Uterus (tissue), 3 donors: ENCODE measurements at regions not wholly inside any gene's neighbourhood (a gene's known extent, or its start where the extent isn't known, plus 50 kb on each side); places are given as distances from the start of the nearest gene placed in this dataset.

ENCODE experiments used
- DNase-seq, 2 donors: peaks; one replicate each; pipeline ENCODE4 v3.0.0-alpha.2; 2019 to 2020
- H3K27ac ChIP-seq, 2 donors: fragments of 200-600 bp; sonication (generic); 1 replicate in 1 of 2; 2 replicates in 1 of 2; pipeline ENCODE4 v1.5.1; 2016 to 2018
- H3K27me3 ChIP-seq, 2 donors: fragments of 200-600 bp; sonication (generic); one replicate each; pipeline ENCODE4 v1.5.1; 2018 to 2019; ENCODE audit warnings: control low read depth in 1 of 2
- H3K36me3 ChIP-seq, 2 donors: fragments of 200-600 bp; sonication (generic); one replicate each; pipeline ENCODE4 v1.5.1; 2019; ENCODE audit warnings: control low read depth in 1 of 2
- H3K4me1 ChIP-seq, 2 donors: fragments of 200-600 bp; sonication (generic); one replicate each; pipeline ENCODE4 v1.5.1; 2018 to 2019; ENCODE audit warnings: control low read depth in 1 of 2
- H3K4me3 ChIP-seq, 2 donors: fragments of 200-600 bp; sonication (generic); 1 replicate in 1 of 2; 2 replicates in 1 of 2; pipeline ENCODE4 v1.5.1; 2018 to 2019; ENCODE audit warnings: mild to moderate bottlenecking in 1 of 2
- H3K9me3 ChIP-seq, 2 donors: fragments of 200-600 bp; sonication (generic); one replicate each; pipeline ENCODE4 v1.5.1; 2019; ENCODE audit warnings: control low read depth in 1 of 2
- POLR2A ChIP-seq, 2 donors: fragments of 450-650 bp; IDR thresholded peaks; one replicate each; pipeline ENCODE4 v1.6.1; 2016; ENCODE audit warnings: antibody characterized with exemption in 2 of 2, mild to moderate bottlenecking in 1 of 2, moderate library complexity in 1 of 2
- intact Hi-C: fragments of 100-400 bp; cut with DNase I; formaldehyde crosslinking; loops from one replicate; pipeline ENCODE4 v1.15.1; 2023; ENCODE audit warnings: low total_unique reads
- TF ChIP-seq, protein P1 (sequence below), 4 experiments: fragments of 200-600 bp in 2 of 4; fragments of 450-650 bp in 2 of 4; sonication (generic) in 2 of 4; IDR thresholded peaks; one replicate each; pipeline ENCODE4 v1.5.1; 2016 to 2019; ENCODE audit warnings: antibody characterized with exemption in 4 of 4, mild to moderate bottlenecking in 2 of 4, moderate library complexity in 1 of 4
- donor health status: DM: yes; HTN: yes; CAD: no.

DNA sequence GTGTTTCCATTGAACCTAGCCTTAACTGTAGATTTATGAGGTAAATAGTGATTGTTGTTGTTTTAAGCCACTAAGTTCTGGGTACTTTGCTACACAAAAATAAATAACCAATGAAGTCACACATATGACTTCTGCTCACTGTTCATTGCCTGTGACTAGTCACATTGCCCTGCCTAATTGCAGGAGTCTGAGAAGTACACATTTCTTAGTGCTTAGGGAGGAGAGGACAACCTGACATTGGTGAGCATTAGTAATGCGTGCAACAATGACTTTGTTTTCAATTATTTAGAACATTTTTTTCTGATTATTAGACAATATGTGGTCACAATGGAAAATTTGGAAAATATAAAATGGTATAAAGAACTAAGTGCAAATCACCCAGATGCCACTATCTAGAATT lies 133.2 kb upstream of the DAZL start:
- Histone ChIP-seq H3K9me3 (no peaks in the 10 kb centered on the region), H3K4me1 (no peaks in the 10 kb centered on the region), H3K27ac (no peak overlapping the region), H3K27me3 (no peaks in the 10 kb centered on the region), H3K4me3 (no peak overlapping the region), H3K36me3 (no peaks in the 10 kb centered on the region)
- no peak for DNase-seq
- TF ChIP-seq POLR2A (IDR thresholded peaks at IDR 0.05): no peak
- TF ChIP-seq, protein P1, sequence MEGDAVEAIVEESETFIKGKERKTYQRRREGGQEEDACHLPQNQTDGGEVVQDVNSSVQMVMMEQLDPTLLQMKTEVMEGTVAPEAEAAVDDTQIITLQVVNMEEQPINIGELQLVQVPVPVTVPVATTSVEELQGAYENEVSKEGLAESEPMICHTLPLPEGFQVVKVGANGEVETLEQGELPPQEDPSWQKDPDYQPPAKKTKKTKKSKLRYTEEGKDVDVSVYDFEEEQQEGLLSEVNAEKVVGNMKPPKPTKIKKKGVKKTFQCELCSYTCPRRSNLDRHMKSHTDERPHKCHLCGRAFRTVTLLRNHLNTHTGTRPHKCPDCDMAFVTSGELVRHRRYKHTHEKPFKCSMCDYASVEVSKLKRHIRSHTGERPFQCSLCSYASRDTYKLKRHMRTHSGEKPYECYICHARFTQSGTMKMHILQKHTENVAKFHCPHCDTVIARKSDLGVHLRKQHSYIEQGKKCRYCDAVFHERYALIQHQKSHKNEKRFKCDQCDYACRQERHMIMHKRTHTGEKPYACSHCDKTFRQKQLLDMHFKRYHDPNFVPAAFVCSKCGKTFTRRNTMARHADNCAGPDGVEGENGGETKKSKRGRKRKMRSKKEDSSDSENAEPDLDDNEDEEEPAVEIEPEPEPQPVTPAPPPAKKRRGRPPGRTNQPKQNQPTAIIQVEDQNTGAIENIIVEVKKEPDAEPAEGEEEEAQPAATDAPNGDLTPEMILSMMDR (IDR thresholded peaks at IDR 0.05): no peak
- intact Hi-C loops: no loop called here

DNA sequence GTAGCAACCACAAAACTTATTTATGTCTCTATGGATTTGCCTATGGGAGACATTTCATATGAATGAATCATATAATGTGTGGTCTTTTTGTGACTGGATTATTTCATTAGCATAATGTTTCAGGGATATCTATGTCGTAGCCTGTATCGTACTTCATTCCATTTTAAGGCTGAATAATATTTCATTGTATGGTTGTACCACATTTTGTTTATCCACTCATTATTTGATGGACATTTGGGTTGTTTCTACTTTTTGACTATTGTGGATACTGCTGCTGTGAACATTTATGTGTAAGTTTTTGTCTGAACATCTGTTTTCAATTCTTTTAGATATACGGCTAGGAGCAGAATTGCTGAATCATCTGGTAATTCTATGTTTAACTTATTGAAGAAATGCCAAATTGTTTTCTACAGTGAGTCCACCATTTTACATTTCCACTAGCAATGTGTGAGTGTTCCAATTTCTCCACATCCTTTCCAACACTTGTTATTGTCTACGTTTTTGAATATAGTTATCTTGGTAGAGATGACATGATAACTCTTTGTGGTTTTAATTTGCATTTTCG lies 134.4 kb upstream of the DAZL start:
- TF ChIP-seq POLR2A (IDR thresholded peaks at IDR 0.05): no peak
- TF ChIP-seq, protein P1 (IDR thresholded peaks at IDR 0.05): no peak
- Histone ChIP-seq H3K9me3 (no peaks in the 10 kb centered on the region), H3K4me1 (no peaks in the 10 kb centered on the region), H3K27ac (no peak overlapping the region), H3K27me3 (no peaks in the 10 kb centered on the region), H3K36me3 (no peaks in the 10 kb centered on the region), H3K4me3 (no peak overlapping the region)
- no peak for DNase-seq
- intact Hi-C loops: no loop called here

DNA sequence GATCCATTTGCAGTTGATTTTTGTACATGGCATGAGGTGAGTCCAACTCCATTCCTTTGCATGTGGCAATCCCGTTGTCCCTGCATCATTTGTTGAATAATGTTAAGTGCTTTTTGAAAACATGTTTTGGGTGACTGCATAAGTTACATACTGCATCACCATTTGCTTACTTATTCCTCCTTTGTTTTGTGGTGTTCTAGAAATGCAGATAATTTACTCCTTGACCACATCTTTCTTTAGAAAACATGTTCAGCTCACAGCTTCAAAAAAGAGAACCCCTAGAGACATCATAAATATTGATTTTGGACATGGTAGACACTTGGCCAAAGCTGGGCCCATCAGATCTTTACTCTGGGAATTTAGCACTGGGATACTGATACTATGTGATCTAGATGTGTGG lies 135.3 kb upstream of the DAZL start:
- intact Hi-C loops: no loop called here
- H3K27me3 ChIP-seq: no peaks in the 10 kb centered on the region
- TF ChIP-seq, protein P1 (IDR thresholded peaks at IDR 0.05): no peak
- TF ChIP-seq POLR2A (IDR thresholded peaks at IDR 0.05): no peak
- H3K9me3 ChIP-seq: no peaks in the 10 kb centered on the region
- H3K27ac ChIP-seq: no peak overlapping the region
- DNase-seq: no peak
- H3K4me3 ChIP-seq: no peak overlapping the region
- H3K4me1 ChIP-seq: no peaks in the 10 kb centered on the region
- H3K36me3 ChIP-seq: no peaks in the 10 kb centered on the region

DNA sequence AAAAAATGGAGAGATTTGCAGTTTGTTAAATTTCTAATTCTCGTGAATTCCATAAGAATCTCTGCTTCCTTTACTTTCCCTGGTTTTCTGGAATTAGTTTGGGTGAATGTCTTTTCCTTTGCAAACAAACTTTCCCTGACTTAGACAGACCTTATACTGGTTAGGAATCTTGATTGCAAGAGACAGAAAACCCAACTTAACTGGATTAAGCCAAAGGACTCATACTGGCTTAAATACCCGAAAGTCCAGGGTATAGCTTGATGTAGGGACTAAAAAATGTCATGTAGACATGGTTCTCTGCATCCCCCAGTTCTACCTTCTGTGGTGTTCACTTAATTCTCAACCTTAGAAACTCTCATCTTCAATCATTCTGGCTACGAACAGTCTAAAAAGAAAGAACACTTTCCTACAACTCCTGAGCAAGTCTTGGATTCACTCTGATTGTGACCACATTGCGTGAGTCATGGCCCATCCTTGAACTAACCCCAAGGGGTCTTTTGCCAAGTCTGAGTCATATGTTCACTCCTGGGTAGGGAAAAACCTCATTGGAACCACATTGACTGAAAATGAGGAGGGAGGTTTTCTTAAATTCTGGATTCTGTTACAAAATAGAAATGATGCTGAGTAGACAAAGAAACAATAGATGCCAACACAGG lies 136.0 kb upstream of the DAZL start:
- Histone ChIP-seq H3K4me1 (no peaks in the 10 kb centered on the region), H3K27me3 (no peaks in the 10 kb centered on the region), H3K27ac (no peak overlapping the region), H3K36me3 (no peaks in the 10 kb centered on the region), H3K9me3 (no peaks in the 10 kb centered on the region), H3K4me3 (no peak overlapping the region)
- no peak for DNase-seq
- TF ChIP-seq, protein P1 (IDR thresholded peaks at IDR 0.05): no peak
- no peak for TF ChIP-seq POLR2A (IDR thresholded peaks at IDR 0.05)
- intact Hi-C loops: no loop called here

DNA sequence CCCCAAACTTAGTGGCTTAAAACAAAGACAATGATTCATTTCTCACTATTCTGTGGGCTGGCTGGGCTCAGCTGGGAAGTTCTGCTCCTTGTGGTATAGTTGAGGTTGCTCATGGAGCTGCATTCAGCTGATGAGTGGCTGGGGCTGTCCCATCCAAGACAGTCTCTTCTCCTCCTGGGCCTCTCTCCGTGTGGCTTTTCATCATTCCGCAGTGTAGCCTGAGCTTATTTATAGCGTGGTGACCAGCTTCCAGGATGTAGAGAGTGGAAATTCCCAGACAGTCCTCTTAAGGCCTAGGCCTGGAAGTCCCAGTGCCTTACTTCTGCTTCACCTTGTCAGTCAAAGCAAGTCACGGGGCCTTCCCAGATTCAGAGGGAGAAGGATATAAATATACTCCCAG lies 136.7 kb upstream of the DAZL start:
- Histone ChIP-seq H3K27ac (no peak overlapping the region), H3K4me3 (no peak overlapping the region), H3K27me3 (no peaks in the 10 kb centered on the region), H3K9me3 (no peaks in the 10 kb centered on the region), H3K36me3 (no peaks in the 10 kb centered on the region), H3K4me1 (no peaks in the 10 kb centered on the region)
- intact Hi-C loops: no loop called here
- TF ChIP-seq, protein P1 (IDR thresholded peaks at IDR 0.05): no peak
- no peak for TF ChIP-seq POLR2A (IDR thresholded peaks at IDR 0.05)
- DNase-seq: no peak
